A549 (cell line): ENCODE measurements at regions not wholly inside any gene's neighbourhood (a gene's known extent, or its start where the extent isn't known, plus 50 kb on each side); places are given as distances from the start of the nearest gene placed in this dataset.

Experiments
- ATAC-seq, 2 experiments: fragments of 200-7000 bp in 1 of 2; fragments of >200 bp in 1 of 2; cut with Nextera tagmentation in 1 of 2; cut with Tn5 transposase in 1 of 2; 3 replicates each; pipeline versions ENCODE4 v1.8.0 to v1.9.1; 2018 to 2020; ENCODE audit warnings: mild to moderate bottlenecking in 1 of 2, moderate library complexity in 1 of 2
- CTCF ChIA-PET: fragments of 300-600 bp; sonication (Branson Sonifier 250); formaldehyde crosslinking; extraction: SDS; loops from one replicate; lab custom pipeline; 2021; ENCODE audit warnings: antibody characterized with exemption, inconsistent platforms; lab: Yijun Ruan, JAX
- POLR2A ChIA-PET: fragments of 350-600 bp; formaldehyde crosslinking; extraction: SDS; loops from one replicate; lab custom pipeline; 2021; ENCODE audit warnings: antibody characterized with exemption, inconsistent platforms; lab: Yijun Ruan, JAX
- DNase-seq, 2 experiments: peaks; one replicate each; pipeline versions ENCODE4 v3.0.0 to v3.0.0-alpha.2; 2011 to 2016; ENCODE audit warnings: low read depth in 1 of 2, low spot score in 1 of 2
- FAIRE-seq: peaks from 2 replicates; lab custom pipeline; 2011; peaks lifted over from hg19 to GRCh38; lab: Jason Lieb, UNC
- H3K27ac ChIP-seq, 2 experiments: fragments of >200 bp; sonication (Bioruptor Twin); formaldehyde crosslinking; 3 replicates each; pipeline ENCODE4 v1.5.1; 2016 to 2017
- H3K4me1 ChIP-seq: fragments of >200 bp; sonication (Bioruptor Twin); formaldehyde crosslinking; 3 replicates; pipeline ENCODE4 v1.6.1; 2016
- H3K4me2 ChIP-seq: fragments of >200 bp; sonication (Bioruptor Twin); formaldehyde crosslinking; 3 replicates; pipeline ENCODE4 v1.6.1; 2016
- H3K4me3 ChIP-seq: fragments of >200 bp; sonication (Bioruptor Twin); formaldehyde crosslinking; 3 replicates; pipeline ENCODE4 v1.5.1; 2016
- H3K9me3 ChIP-seq: fragments of >200 bp; sonication (Bioruptor Twin); formaldehyde crosslinking; 3 replicates; pipeline ENCODE4 v1.6.1; 2016
- BHLHE40 ChIP-seq: IDR thresholded peaks from 2 replicates; pipeline ENCODE4 v1.6.1; 2012; ENCODE audit warnings: low read depth, low read length, inconsistent platforms
- CBX8 ChIP-seq: fragments of 200-600 bp; sonication (generic); IDR thresholded peaks from 2 replicates; pipeline ENCODE4 v1.6.1; 2016
- CEBPB ChIP-seq, 2 experiments: fragments of >200 bp in 1 of 2; sonication (Bioruptor Twin) in 1 of 2; formaldehyde crosslinking in 1 of 2; IDR thresholded peaks; 2 replicates each; pipeline ENCODE4 v1.6.1; 2012 to 2016
- FOXS1 ChIP-seq: fragments of 250-450 bp; sonication (Bioruptor Pico); IDR thresholded peaks from 2 replicates; pipeline ENCODE4 v1.5.0; 2020; ENCODE audit warnings: mild to moderate bottlenecking, moderate library complexity
- HDAC2 ChIP-seq: fragments of 200-600 bp; sonication (generic); IDR thresholded peaks from 2 replicates; pipeline ENCODE4 v1.6.1; 2016
- HEYL ChIP-seq: fragments of 250-450 bp; sonication (Bioruptor Pico); IDR thresholded peaks from 2 replicates; pipeline ENCODE4 v1.8.0; 2021; ENCODE audit warnings: mild to moderate bottlenecking, moderate library complexity
- HOXA7 ChIP-seq: fragments of 250-450 bp; sonication (Bioruptor Pico); IDR thresholded peaks from 2 replicates; pipeline ENCODE4 v1.5.0; 2020; ENCODE audit warnings: mild to moderate bottlenecking, moderate library complexity
- HOXB13 ChIP-seq: fragments of 250-450 bp; sonication (Bioruptor Pico); IDR thresholded peaks from 2 replicates; pipeline ENCODE4 v1.5.0; 2020; ENCODE audit warnings: low read depth, mild to moderate bottlenecking, moderate library complexity
- JUN ChIP-seq, 2 experiments: fragments of >200 bp; sonication (Bioruptor Twin); formaldehyde crosslinking; IDR thresholded peaks; 2 replicates in 1 of 2; 3 replicates in 1 of 2; pipeline ENCODE4 v1.6.1; 2016 to 2017
- KDM1A ChIP-seq: fragments of 200-600 bp; sonication (generic); IDR thresholded peaks from 2 replicates; pipeline ENCODE4 v1.6.1; 2016; ENCODE audit warnings: low read depth, mild to moderate bottlenecking
- NFE2L2 ChIP-seq: fragments of 150-350 bp; conservative IDR thresholded peaks from 2 replicates; pipeline ENCODE4 v1.6.1; 2014; ENCODE audit warnings: low read length
- NPAS2 ChIP-seq: fragments of 250-450 bp; sonication (Bioruptor Pico); IDR thresholded peaks from 2 replicates; pipeline ENCODE4 v1.8.0; 2022; ENCODE audit warnings: mild to moderate bottlenecking, moderate library complexity, borderline replicate concordance
- RNF2 ChIP-seq: fragments of 200-600 bp; sonication (generic); IDR thresholded peaks from 2 replicates; pipeline ENCODE4 v1.6.1; 2016; ENCODE audit warnings: low read depth, mild to moderate bottlenecking, antibody characterized with exemption, moderate library complexity, borderline replicate concordance
- SMC3 ChIP-seq: fragments of >200 bp; sonication (Bioruptor Twin); formaldehyde crosslinking; IDR thresholded peaks from 3 replicates; pipeline ENCODE4 v1.6.1; 2018; ENCODE audit warnings: inconsistent platforms
- TFCP2L1 ChIP-seq: fragments of 250-450 bp; sonication (Bioruptor Pico); IDR thresholded peaks from 2 replicates; pipeline ENCODE4 v1.5.0; 2021; ENCODE audit warnings: mild to moderate bottlenecking
- WGBS: methylation state at CpG from one replicate; pipeline ENCODE4 v1.1.6; 2017; ENCODE audit errors: missing lambda C conversion rate; 5-methylcytosine and 5-hydroxymethylcytosine counted together
- TF ChIP-seq, protein P1 (sequence below): fragments of >200 bp; sonication (Bioruptor Twin); formaldehyde crosslinking; IDR thresholded peaks from 2 replicates; pipeline ENCODE4 v1.6.1; 2016
- TF ChIP-seq, protein P2 (sequence below): fragments of 200-600 bp; sonication (generic); IDR thresholded peaks from 2 replicates; pipeline ENCODE4 v1.6.1; 2016; ENCODE audit warnings: antibody characterized with exemption, mild to moderate bottlenecking, moderate library complexity
- TF ChIP-seq, protein P3 (sequence below): fragments of >200 bp; sonication (Bioruptor Twin); formaldehyde crosslinking; IDR thresholded peaks from 3 replicates; pipeline ENCODE4 v1.5.1; 2016
- TF ChIP-seq, protein P4 (sequence below): IDR thresholded peaks from 2 replicates; pipeline ENCODE4 v1.6.1; 2012
- TF ChIP-seq, protein P5 (sequence below): fragments of 250-450 bp; sonication (Bioruptor Pico); IDR thresholded peaks from 2 replicates; pipeline ENCODE4 v1.5.0; 2020; ENCODE audit warnings: low read depth, mild to moderate bottlenecking, moderate library complexity
- TF ChIP-seq, protein P6 (sequence below): IDR thresholded peaks from 2 replicates; pipeline ENCODE4 v1.6.1; 2012
- TF ChIP-seq, protein P7 (sequence below): fragments of 150-350 bp; IDR thresholded peaks from 2 replicates; pipeline ENCODE4 v1.6.1; 2014; ENCODE audit warnings: low read depth, mild to moderate bottlenecking, low read length

DNA sequence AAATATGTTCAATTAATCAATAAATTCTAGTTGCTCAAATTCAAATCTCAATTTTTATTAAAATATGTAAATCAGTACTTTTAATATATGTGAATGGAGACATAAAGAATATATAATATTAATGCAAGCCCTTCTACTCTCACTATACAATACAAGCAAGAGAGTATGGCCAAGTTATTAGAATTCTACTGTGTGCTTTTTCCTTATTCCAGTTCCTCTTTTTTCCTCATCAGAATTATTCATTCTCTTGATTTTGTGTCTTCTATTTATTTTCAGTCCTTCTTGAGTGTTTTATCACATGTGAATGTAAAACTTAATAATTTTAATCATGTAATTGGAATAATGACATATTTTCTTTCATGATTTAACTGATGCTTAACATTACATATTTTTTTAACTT, 276.8 kb downstream of the PCDH20 start:
- POLR2A ChIA-PET, result no interaction called here
- no peak for FAIRE-seq

DNA sequence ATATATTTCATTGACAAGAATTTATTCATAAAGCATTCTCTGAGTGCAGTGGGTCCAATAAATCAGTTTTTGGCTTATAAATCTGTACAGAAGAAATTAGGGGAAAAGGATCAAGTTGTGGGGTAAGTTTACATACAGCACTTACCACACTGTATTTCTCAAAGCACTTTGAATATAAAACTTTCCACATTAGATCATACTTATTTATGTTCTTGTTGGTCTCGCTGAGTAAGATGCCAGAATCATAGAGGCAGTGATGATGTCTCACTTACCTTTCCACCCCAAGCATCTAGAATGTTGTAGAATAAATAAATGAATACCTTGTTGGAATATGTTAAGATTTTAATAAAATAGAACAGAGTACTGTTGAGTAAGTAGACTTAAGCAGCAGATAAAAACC, 279.1 kb downstream of the PCDH20 start:
- ChIA-PET POLR2A (no interaction called here), CTCF (no interaction called here)
- WGBS, result 0% methylated on average over 1 of the region's 1 CpG
- Histone ChIP-seq H3K27ac (no peak overlapping the region), H3K4me1 (no peaks in the 10 kb centered on the region), H3K4me3 (no peak overlapping the region), H3K4me2 (no peak overlapping the region), H3K9me3 (no peaks in the 10 kb centered on the region)
- TF ChIP-seq, protein P1, sequence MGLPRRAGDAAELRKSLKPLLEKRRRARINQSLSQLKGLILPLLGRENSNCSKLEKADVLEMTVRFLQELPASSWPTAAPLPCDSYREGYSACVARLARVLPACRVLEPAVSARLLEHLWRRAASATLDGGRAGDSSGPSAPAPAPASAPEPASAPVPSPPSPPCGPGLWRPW, result no peak
- TF ChIP-seq HOXA7 (CRISPR knock-in tag) (no peak), NPAS2 (CRISPR knock-in tag) (no peak), NFE2L2 (no peak), HDAC2 (no peak), TFCP2L1 (CRISPR knock-in tag) (no peak), CBX8 (no peak), FOXS1 (CRISPR knock-in tag) (no peak), JUN (IDR thresholded peaks at IDR 0.05) (no peak), CEBPB (IDR thresholded peaks at IDR 0.05) (no peak), RNF2 (no peak), SMC3 (no peak), KDM1A (no peak)
- TF ChIP-seq, protein P2, sequence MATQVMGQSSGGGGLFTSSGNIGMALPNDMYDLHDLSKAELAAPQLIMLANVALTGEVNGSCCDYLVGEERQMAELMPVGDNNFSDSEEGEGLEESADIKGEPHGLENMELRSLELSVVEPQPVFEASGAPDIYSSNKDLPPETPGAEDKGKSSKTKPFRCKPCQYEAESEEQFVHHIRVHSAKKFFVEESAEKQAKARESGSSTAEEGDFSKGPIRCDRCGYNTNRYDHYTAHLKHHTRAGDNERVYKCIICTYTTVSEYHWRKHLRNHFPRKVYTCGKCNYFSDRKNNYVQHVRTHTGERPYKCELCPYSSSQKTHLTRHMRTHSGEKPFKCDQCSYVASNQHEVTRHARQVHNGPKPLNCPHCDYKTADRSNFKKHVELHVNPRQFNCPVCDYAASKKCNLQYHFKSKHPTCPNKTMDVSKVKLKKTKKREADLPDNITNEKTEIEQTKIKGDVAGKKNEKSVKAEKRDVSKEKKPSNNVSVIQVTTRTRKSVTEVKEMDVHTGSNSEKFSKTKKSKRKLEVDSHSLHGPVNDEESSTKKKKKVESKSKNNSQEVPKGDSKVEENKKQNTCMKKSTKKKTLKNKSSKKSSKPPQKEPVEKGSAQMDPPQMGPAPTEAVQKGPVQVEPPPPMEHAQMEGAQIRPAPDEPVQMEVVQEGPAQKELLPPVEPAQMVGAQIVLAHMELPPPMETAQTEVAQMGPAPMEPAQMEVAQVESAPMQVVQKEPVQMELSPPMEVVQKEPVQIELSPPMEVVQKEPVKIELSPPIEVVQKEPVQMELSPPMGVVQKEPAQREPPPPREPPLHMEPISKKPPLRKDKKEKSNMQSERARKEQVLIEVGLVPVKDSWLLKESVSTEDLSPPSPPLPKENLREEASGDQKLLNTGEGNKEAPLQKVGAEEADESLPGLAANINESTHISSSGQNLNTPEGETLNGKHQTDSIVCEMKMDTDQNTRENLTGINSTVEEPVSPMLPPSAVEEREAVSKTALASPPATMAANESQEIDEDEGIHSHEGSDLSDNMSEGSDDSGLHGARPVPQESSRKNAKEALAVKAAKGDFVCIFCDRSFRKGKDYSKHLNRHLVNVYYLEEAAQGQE, result no peak
- TF ChIP-seq, protein P3, sequence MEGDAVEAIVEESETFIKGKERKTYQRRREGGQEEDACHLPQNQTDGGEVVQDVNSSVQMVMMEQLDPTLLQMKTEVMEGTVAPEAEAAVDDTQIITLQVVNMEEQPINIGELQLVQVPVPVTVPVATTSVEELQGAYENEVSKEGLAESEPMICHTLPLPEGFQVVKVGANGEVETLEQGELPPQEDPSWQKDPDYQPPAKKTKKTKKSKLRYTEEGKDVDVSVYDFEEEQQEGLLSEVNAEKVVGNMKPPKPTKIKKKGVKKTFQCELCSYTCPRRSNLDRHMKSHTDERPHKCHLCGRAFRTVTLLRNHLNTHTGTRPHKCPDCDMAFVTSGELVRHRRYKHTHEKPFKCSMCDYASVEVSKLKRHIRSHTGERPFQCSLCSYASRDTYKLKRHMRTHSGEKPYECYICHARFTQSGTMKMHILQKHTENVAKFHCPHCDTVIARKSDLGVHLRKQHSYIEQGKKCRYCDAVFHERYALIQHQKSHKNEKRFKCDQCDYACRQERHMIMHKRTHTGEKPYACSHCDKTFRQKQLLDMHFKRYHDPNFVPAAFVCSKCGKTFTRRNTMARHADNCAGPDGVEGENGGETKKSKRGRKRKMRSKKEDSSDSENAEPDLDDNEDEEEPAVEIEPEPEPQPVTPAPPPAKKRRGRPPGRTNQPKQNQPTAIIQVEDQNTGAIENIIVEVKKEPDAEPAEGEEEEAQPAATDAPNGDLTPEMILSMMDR, result no peak
- TF ChIP-seq, protein P4, sequence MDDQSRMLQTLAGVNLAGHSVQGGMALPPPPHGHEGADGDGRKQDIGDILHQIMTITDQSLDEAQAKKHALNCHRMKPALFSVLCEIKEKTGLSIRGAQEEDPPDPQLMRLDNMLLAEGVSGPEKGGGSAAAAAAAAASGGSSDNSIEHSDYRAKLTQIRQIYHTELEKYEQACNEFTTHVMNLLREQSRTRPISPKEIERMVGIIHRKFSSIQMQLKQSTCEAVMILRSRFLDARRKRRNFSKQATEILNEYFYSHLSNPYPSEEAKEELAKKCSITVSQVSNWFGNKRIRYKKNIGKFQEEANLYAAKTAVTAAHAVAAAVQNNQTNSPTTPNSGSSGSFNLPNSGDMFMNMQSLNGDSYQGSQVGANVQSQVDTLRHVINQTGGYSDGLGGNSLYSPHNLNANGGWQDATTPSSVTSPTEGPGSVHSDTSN, result no peak
- TF ChIP-seq, protein P5, sequence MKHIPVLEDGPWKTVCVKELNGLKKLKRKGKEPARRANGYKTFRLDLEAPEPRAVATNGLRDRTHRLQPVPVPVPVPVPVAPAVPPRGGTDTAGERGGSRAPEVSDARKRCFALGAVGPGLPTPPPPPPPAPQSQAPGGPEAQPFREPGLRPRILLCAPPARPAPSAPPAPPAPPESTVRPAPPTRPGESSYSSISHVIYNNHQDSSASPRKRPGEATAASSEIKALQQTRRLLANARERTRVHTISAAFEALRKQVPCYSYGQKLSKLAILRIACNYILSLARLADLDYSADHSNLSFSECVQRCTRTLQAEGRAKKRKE (CRISPR knock-in tag), result no peak
- FAIRE-seq (no peak), ATAC-seq (no peak), DNase-seq (no peak)

More for the DNA sequence above, 276.8 kb downstream of the PCDH20 start:
- no peak for DNase-seq
- H3K27ac ChIP-seq, result no peak overlapping the region
- H3K9me3 ChIP-seq, result no peaks in the 10 kb centered on the region
- no peak for TF ChIP-seq BHLHE40
- TF ChIP-seq, protein P6, sequence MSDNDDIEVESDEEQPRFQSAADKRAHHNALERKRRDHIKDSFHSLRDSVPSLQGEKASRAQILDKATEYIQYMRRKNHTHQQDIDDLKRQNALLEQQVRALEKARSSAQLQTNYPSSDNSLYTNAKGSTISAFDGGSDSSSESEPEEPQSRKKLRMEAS, result no peak
- no peak for TF ChIP-seq HEYL (CRISPR knock-in tag)
- no peak for TF ChIP-seq HOXA7 (CRISPR knock-in tag)
- TF ChIP-seq HDAC2, result no peak
- TF ChIP-seq FOXS1 (CRISPR knock-in tag), result no peak
- no peak for TF ChIP-seq HOXB13 (CRISPR knock-in tag)
- TF ChIP-seq, protein P7, sequence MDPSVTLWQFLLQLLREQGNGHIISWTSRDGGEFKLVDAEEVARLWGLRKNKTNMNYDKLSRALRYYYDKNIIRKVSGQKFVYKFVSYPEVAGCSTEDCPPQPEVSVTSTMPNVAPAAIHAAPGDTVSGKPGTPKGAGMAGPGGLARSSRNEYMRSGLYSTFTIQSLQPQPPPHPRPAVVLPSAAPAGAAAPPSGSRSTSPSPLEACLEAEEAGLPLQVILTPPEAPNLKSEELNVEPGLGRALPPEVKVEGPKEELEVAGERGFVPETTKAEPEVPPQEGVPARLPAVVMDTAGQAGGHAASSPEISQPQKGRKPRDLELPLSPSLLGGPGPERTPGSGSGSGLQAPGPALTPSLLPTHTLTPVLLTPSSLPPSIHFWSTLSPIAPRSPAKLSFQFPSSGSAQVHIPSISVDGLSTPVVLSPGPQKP, result no peak
- no peaks in the 10 kb centered on the region for H3K4me1 ChIP-seq
- H3K4me3 ChIP-seq, result no peak overlapping the region
- ATAC-seq, result no peak
- CTCF ChIA-PET, result no interaction called here
- H3K4me2 ChIP-seq, result no peak overlapping the region
